AG09319 (cell line): ENCODE measurements at regions not wholly inside any gene's neighbourhood (a gene's known extent, or its start where the extent isn't known, plus 50 kb on each side); places are given as distances from the start of the nearest gene placed in this dataset.

Experiments
- DNase-seq: peaks from one replicate; pipeline ENCODE4 v3.0.0-alpha.2; 2010; ENCODE audit warnings: low read depth; ENCODE audit errors: extremely low read depth
- TF ChIP-seq, protein P1 (sequence below): IDR thresholded peaks from 2 replicates; pipeline ENCODE4 v1.5.1; 2011; ENCODE audit warnings: low read depth, mild to moderate bottlenecking, inconsistent platforms, low read length, moderate library complexity

GRCh38 chr7:25626451-25627131 is 398.3 kb upstream of the NPVF start:
- TF ChIP-seq, protein P1, sequence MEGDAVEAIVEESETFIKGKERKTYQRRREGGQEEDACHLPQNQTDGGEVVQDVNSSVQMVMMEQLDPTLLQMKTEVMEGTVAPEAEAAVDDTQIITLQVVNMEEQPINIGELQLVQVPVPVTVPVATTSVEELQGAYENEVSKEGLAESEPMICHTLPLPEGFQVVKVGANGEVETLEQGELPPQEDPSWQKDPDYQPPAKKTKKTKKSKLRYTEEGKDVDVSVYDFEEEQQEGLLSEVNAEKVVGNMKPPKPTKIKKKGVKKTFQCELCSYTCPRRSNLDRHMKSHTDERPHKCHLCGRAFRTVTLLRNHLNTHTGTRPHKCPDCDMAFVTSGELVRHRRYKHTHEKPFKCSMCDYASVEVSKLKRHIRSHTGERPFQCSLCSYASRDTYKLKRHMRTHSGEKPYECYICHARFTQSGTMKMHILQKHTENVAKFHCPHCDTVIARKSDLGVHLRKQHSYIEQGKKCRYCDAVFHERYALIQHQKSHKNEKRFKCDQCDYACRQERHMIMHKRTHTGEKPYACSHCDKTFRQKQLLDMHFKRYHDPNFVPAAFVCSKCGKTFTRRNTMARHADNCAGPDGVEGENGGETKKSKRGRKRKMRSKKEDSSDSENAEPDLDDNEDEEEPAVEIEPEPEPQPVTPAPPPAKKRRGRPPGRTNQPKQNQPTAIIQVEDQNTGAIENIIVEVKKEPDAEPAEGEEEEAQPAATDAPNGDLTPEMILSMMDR: no peak
- DNase-seq: no peak

DNA sequence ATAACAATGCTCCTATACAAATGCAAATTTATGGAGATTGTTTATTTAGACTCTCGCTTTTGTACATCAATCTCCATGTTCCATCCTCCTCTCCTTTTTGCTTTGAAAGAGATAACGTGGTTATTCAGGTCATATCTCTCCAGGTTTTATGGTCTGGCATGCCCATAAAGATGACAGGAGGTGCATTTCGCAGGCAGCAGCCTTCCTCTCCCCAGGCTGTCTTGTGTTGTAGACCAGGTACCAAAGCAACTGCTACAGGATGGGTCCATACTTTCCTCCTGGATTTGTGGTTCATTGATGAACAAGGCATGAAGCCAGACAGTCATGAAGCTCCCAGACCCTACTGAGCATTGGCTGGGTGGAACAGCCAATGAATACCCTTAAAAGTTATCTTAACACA is 400.2 kb upstream of the NPVF start:
- TF ChIP-seq, protein P1: no peak
- no peak for DNase-seq

DNA sequence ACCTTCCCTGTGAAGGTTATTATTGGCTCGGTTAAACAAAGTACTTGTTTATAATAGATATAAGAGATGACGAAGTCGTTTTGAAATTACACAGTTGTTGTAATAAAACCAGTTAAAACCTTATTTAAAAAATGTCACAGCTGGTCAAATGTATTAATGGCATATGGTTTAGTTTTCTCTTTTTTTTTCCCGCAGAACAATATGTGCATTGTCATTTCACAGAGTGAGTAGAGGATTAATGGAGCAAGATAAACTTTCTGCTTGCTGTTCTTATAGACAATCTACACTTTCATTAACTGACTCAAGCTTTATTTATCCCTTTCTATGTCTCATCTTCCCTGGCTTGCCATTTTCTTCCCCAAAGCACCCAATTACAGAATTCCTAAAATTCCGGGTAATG is 404.3 kb upstream of the NPVF start:
- TF ChIP-seq, protein P1: no peak
- no peak for DNase-seq

- TF ChIP-seq, protein P1: no peak
- no peak for DNase-seq
Observed at GRCh38 chr7:25633426-25634036, 405.2 kb upstream of the NPVF start.

GRCh38 chr7:25636168-25636567 is 407.9 kb upstream of the NPVF start:
- DNase-seq: no peak
- TF ChIP-seq, protein P1: no peak

DNA sequence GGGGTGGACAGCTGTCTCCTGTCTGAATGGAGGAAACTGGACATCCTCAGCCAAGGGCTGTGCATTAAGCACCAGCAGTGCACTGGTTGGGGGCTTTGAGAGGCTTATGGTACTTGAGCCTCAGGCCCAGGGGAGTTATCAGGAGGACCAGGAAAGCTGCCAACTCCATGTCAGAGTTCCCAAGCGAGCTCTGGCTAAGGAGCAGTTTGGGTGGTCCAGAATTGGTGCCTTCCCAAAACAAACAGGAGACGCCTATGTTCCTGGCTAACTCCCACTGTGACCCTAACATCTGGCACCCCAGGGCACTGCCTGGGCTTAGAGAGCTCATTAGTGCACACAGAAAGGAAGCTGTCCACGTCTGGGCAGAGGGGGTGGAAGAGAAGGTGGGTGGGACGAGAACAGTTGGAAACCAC is 408.6 kb upstream of the NPVF start:
- no peak for DNase-seq
- TF ChIP-seq, protein P1: no peak

GRCh38 chr7:25638068-25638467 is 409.8 kb upstream of the NPVF start:
- no peak for DNase-seq
- TF ChIP-seq, protein P1: no peak
